HepG2 (cell line): ENCODE measurements at regions not wholly inside any gene's neighbourhood (a gene's known extent, or its start where the extent isn't known, plus 50 kb on each side); places are given as distances from the start of the nearest gene placed in this dataset.

Experiments used
- CTCF ChIP-seq: sonication (generic); formaldehyde crosslinking; IDR thresholded peaks from 2 replicates; pipeline ENCODE4 v1.5.0; 2020; ENCODE audit warnings: mild to moderate bottlenecking, missing genetic modification reagents, moderate library complexity
- HIVEP1 ChIP-seq: sonication (generic); formaldehyde crosslinking; IDR thresholded peaks from 2 replicates; pipeline ENCODE4 v1.4.0; 2020; ENCODE audit warnings: mild to moderate bottlenecking, missing genetic modification reagents
- MTF2 ChIP-seq: sonication (generic); formaldehyde crosslinking; IDR thresholded peaks from 2 replicates; pipeline ENCODE4 v1.5.0; 2020; ENCODE audit warnings: missing genetic modification reagents, borderline replicate concordance
- PHB2 ChIP-seq: fragments of 450-650 bp; IDR thresholded peaks from 2 replicates; pipeline ENCODE4 v1.6.1; 2018; ENCODE audit not compliant: partially characterized antibody
- POLR2A ChIP-seq, 2 experiments: IDR thresholded peaks; 2 replicates each; pipeline ENCODE4 v1.6.1; 2011; ENCODE audit warnings: low read depth in 2 of 2, low read length in 2 of 2, mild to moderate bottlenecking in 1 of 2, moderate library complexity in 1 of 2; ENCODE audit not compliant: insufficient read depth in 1 of 2
- ZNF580 ChIP-seq: IDR thresholded peaks from 2 replicates; pipeline ENCODE4 v1.6.1; 2016; ENCODE audit warnings: low read depth, borderline replicate concordance
- ZNF678 ChIP-seq: sonication (generic); formaldehyde crosslinking; IDR thresholded peaks from 2 replicates; pipeline ENCODE4 v1.4.0; 2020; ENCODE audit warnings: mild to moderate bottlenecking, missing genetic modification reagents
- ZSCAN20 ChIP-seq: sonication (generic); formaldehyde crosslinking; IDR thresholded peaks from 2 replicates; pipeline ENCODE4 v1.4.0; 2020; ENCODE audit warnings: missing genetic modification reagents, mild to moderate bottlenecking, borderline replicate concordance

- no peak for TF ChIP-seq ZSCAN20 (CRISPR knock-in tag)
- no peak for TF ChIP-seq HIVEP1 (CRISPR knock-in tag)
- no peak for TF ChIP-seq PHB2
- TF ChIP-seq POLR2A (IDR thresholded peaks at IDR 0.05; ENCODE audit: insufficient read depth in 1 of 2, low read depth in 2 of 2, low read length in 2 of 2), result no peak
- no peak for TF ChIP-seq ZNF580
- TF ChIP-seq CTCF (CRISPR knock-in tag), result no peak
- TF ChIP-seq ZNF678, result no peak
- TF ChIP-seq MTF2 (CRISPR knock-in tag), result no peak
Measured at GRCh38 chr2:53516650-53517049, 251.0 kb upstream of the CHAC2 start.
